HepG2 (cell line): ENCODE measurements at regions not wholly inside any gene's neighbourhood (a gene's known extent, or its start where the extent isn't known, plus 50 kb on each side); places are given as distances from the start of the nearest gene placed in this dataset.

ENCODE experiments used
- EZH2 ChIP-seq: conservative IDR thresholded peaks from 2 replicates; pipeline ENCODE4 v1.6.1; 2012; ENCODE audit warnings: mild to moderate bottlenecking, low read depth, low read length, moderate library complexity
- FOXA1 ChIP-seq, 2 experiments: fragments of 450-650 bp in 1 of 2; sonication (generic) in 1 of 2; formaldehyde crosslinking in 1 of 2; IDR thresholded peaks; 2 replicates each; pipeline versions ENCODE4 v1.4.0 to v1.6.1; 2016 to 2020; ENCODE audit warnings: missing genetic modification reagents in 1 of 2
- LCORL ChIP-seq, 2 experiments: fragments of 450-650 bp in 1 of 2; sonication (generic) in 1 of 2; formaldehyde crosslinking in 1 of 2; IDR thresholded peaks; 2 replicates each; pipeline versions ENCODE4 v1.5.0 to v1.6.1; 2017 to 2020; ENCODE audit warnings: antibody characterized with exemption in 1 of 2, missing genetic modification reagents in 1 of 2
- PPARG ChIP-seq: conservative IDR thresholded peaks from 2 replicates; pipeline ENCODE4 v1.6.1; 2016; ENCODE audit warnings: missing biosample characterization, missing genetic modification reagents
- RFXAP ChIP-seq: sonication (generic); formaldehyde crosslinking; IDR thresholded peaks from 2 replicates; pipeline ENCODE4 v1.4.0; 2020; ENCODE audit warnings: missing genetic modification reagents, borderline replicate concordance
- SALL1 ChIP-seq: sonication (generic); formaldehyde crosslinking; IDR thresholded peaks from 2 replicates; pipeline ENCODE4 v1.8.0; 2022; ENCODE audit warnings: mild to moderate bottlenecking, missing genetic modification reagents
- SMYD3 ChIP-seq: sonication (generic); formaldehyde crosslinking; IDR thresholded peaks from 2 replicates; pipeline ENCODE4 v1.8.1; 2023; ENCODE audit warnings: mild to moderate bottlenecking, missing genetic modification reagents
- ZNF160 ChIP-seq: sonication (generic); formaldehyde crosslinking; IDR thresholded peaks from 2 replicates; pipeline ENCODE4 v1.8.0; 2022; ENCODE audit warnings: mild to moderate bottlenecking, inconsistent platforms, missing genetic modification reagents
- ZNF292 ChIP-seq: sonication (generic); formaldehyde crosslinking; IDR thresholded peaks from 2 replicates; pipeline ENCODE4 v1.8.1; 2022; ENCODE audit warnings: mild to moderate bottlenecking, low read depth, missing genetic modification reagents, borderline replicate concordance
- ZNF512B ChIP-seq: sonication (generic); formaldehyde crosslinking; IDR thresholded peaks from 2 replicates; pipeline ENCODE4 v1.5.1; 2020; ENCODE audit warnings: missing genetic modification reagents, mild to moderate bottlenecking, borderline replicate concordance
- ZNF563 ChIP-seq: sonication (generic); formaldehyde crosslinking; IDR thresholded peaks from 2 replicates; pipeline ENCODE4 v1.8.0; 2022; ENCODE audit warnings: mild to moderate bottlenecking, moderate library complexity, missing genetic modification reagents
- ZNF724P ChIP-seq: sonication (generic); formaldehyde crosslinking; IDR thresholded peaks from 2 replicates; pipeline ENCODE4 v1.8.0; 2022; ENCODE audit warnings: missing genetic modification reagents, borderline replicate concordance
- ZNF790 ChIP-seq: sonication (generic); formaldehyde crosslinking; IDR thresholded peaks from 2 replicates; pipeline ENCODE4 v1.8.0; 2022; ENCODE audit warnings: missing genetic modification reagents, mild to moderate bottlenecking, borderline replicate concordance
- TF ChIP-seq, protein P1 (sequence below): sonication (generic); formaldehyde crosslinking; IDR thresholded peaks from 2 replicates; pipeline ENCODE4 v1.4.0; 2020; ENCODE audit warnings: missing genetic modification reagents
- TF ChIP-seq, protein P2 (sequence below): sonication (generic); formaldehyde crosslinking; IDR thresholded peaks from 2 replicates; pipeline ENCODE4 v1.4.0; 2020; ENCODE audit warnings: missing genetic modification reagents

GRCh38 chr1:47507881-47508701, 70.2 kb downstream of the FOXD2 start (continued):
- TF ChIP-seq PPARG (no peak), LCORL (IDR thresholded peaks at IDR 0.05) (no peak), LCORL (CRISPR knock-in tag; IDR thresholded peaks at IDR 0.05) (peak; percentile 37; the same call in 1 of the 2 replicates), ZNF160 (CRISPR knock-in tag) (no peak), SMYD3 (no peak), ZNF790 (CRISPR knock-in tag) (no peak), RFXAP (CRISPR knock-in tag) (no peak), ZNF563 (CRISPR knock-in tag) (no peak), FOXA1 (IDR thresholded peaks at IDR 0.05) (no peak), FOXA1 (CRISPR knock-in tag; IDR thresholded peaks at IDR 0.05) (peak; percentile 56), ZNF512B (CRISPR knock-in tag) (no peak), ZNF292 (CRISPR knock-in tag) (no peak), SALL1 (CRISPR knock-in tag) (peak; percentile 12; the same call in 1 of the 2 replicates), EZH2 (peak; percentile 10; the same call in 1 of the 2 replicates), ZNF724P (0 out of 2 replicates have a peak, but pooled peaks have one; percentile 34)
- TF ChIP-seq, protein P1, sequence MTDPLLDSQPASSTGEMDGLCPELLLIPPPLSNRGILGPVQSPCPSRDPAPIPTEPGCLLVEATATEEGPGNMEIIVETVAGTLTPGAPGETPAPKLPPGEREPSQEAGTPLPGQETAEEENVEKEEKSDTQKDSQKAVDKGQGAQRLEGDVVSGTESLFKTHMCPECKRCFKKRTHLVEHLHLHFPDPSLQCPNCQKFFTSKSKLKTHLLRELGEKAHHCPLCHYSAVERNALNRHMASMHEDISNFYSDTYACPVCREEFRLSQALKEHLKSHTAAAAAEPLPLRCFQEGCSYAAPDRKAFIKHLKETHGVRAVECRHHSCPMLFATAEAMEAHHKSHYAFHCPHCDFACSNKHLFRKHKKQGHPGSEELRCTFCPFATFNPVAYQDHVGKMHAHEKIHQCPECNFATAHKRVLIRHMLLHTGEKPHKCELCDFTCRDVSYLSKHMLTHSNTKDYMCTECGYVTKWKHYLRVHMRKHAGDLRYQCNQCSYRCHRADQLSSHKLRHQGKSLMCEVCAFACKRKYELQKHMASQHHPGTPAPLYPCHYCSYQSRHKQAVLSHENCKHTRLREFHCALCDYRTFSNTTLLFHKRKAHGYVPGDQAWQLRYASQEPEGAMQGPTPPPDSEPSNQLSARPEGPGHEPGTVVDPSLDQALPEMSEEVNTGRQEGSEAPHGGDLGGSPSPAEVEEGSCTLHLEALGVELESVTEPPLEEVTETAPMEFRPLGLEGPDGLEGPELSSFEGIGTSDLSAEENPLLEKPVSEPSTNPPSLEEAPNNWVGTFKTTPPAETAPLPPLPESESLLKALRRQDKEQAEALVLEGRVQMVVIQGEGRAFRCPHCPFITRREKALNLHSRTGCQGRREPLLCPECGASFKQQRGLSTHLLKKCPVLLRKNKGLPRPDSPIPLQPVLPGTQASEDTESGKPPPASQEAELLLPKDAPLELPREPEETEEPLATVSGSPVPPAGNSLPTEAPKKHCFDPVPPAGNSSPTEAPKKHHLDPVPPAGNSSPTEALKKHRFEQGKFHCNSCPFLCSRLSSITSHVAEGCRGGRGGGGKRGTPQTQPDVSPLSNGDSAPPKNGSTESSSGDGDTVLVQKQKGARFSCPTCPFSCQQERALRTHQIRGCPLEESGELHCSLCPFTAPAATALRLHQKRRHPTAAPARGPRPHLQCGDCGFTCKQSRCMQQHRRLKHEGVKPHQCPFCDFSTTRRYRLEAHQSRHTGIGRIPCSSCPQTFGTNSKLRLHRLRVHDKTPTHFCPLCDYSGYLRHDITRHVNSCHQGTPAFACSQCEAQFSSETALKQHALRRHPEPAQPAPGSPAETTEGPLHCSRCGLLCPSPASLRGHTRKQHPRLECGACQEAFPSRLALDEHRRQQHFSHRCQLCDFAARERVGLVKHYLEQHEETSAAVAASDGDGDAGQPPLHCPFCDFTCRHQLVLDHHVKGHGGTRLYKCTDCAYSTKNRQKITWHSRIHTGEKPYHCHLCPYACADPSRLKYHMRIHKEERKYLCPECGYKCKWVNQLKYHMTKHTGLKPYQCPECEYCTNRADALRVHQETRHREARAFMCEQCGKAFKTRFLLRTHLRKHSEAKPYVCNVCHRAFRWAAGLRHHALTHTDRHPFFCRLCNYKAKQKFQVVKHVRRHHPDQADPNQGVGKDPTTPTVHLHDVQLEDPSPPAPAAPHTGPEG (CRISPR knock-in tag), result peak; percentile 79
- TF ChIP-seq, protein P2, sequence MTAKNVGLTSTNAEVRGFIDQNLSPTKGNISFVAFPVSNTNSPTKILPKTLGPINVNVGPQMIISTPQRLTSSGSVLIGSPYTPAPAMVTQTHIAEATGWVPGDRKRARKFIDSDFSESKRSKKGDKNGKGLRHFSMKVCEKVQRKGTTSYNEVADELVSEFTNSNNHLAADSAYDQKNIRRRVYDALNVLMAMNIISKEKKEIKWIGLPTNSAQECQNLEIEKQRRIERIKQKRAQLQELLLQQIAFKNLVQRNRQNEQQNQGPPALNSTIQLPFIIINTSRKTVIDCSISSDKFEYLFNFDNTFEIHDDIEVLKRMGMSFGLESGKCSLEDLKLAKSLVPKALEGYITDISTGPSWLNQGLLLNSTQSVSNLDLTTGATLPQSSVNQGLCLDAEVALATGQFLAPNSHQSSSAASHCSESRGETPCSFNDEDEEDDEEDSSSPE (CRISPR knock-in tag), result 0 out of 2 replicates have a peak, but pooled peaks have one; percentile 26
